Activated T-cell treated with anti-CD3 and anti-CD28 coated beads, Interleukin-2, amount 50 U/mL, for 24 hours (primary cell): ENCODE measurements at regions not wholly inside any gene's neighbourhood (a gene's known extent, or its start where the extent isn't known, plus 50 kb on each side); places are given as distances from the start of the nearest gene placed in this dataset.
"Not testable (repeated sequence)": the region's sequence is repeated elsewhere in the genome, so short reads cannot be mapped to it uniquely, and the experiment has no call there.

ENCODE experiments used
- DNase-seq: peaks from one replicate; pipeline ENCODE4 v3.0.0-alpha.2; 2020
- H3K27ac Mint-ChIP-seq: 2 replicates; pipeline ENCODE4 v1.8.0; 2020; ENCODE audit warnings: mild to moderate bottlenecking, mixed read lengths
- H3K27me3 Mint-ChIP-seq: 2 replicates; pipeline ENCODE4 v1.8.0; 2020; ENCODE audit warnings: mixed read lengths
- H3K36me3 Mint-ChIP-seq: 2 replicates; pipeline ENCODE4 v1.8.0; 2020; ENCODE audit warnings: low read depth, mixed read lengths
- H3K4me1 Mint-ChIP-seq: 2 replicates; pipeline ENCODE4 v1.8.0; 2020; ENCODE audit warnings: low read depth, mixed read lengths
- H3K4me3 Mint-ChIP-seq: 2 replicates; pipeline ENCODE4 v1.8.0; 2020; ENCODE audit warnings: mild to moderate bottlenecking, moderate library complexity, mixed read lengths
- H3K9me3 Mint-ChIP-seq: 2 replicates; pipeline ENCODE4 v1.8.0; 2020; ENCODE audit warnings: mixed read lengths

GRCh38 chr11:98710026-98710425, 310.7 kb upstream of the CNTN5 start:
- DNase-seq: no peak
- Mint-ChIP-seq H3K27me3 (no peaks in the 10 kb centered on the region), H3K4me1 (no peaks in the 10 kb centered on the region), H3K36me3 (no peaks in the 10 kb centered on the region), H3K4me3 (no peak overlapping the region), H3K27ac (no peak overlapping the region), H3K9me3 (peaks cover 20% of the 10 kb centered on the region)

GRCh38 chr11:98710986-98711385, 309.8 kb upstream of the CNTN5 start:
- no peaks in the 10 kb centered on the region for H3K27me3 Mint-ChIP-seq
- H3K9me3 Mint-ChIP-seq: peaks cover 27% of the 10 kb centered on the region
- no peaks in the 10 kb centered on the region for H3K36me3 Mint-ChIP-seq
- H3K27ac Mint-ChIP-seq: no peak overlapping the region
- H3K4me3 Mint-ChIP-seq: no peak overlapping the region
- H3K4me1 Mint-ChIP-seq: no peaks in the 10 kb centered on the region
- DNase-seq: no peak

GRCh38 chr11:98720951-98721350, 299.8 kb upstream of the CNTN5 start:
- no peaks in the 10 kb centered on the region for H3K4me1 Mint-ChIP-seq
- H3K27ac Mint-ChIP-seq: no peak overlapping the region
- DNase-seq: no peak
- H3K27me3 Mint-ChIP-seq: no peaks in the 10 kb centered on the region
- no peak overlapping the region for H3K4me3 Mint-ChIP-seq
- H3K9me3 Mint-ChIP-seq: peaks cover 10% of the 10 kb centered on the region
- H3K36me3 Mint-ChIP-seq: no peaks in the 10 kb centered on the region

GRCh38 chr11:98725471-98725870, 295.3 kb upstream of the CNTN5 start:
- no peak for DNase-seq
- Mint-ChIP-seq H3K4me3 (no peak overlapping the region), H3K27ac (no peak overlapping the region), H3K9me3 (peaks cover 14% of the 10 kb centered on the region), H3K36me3 (no peaks in the 10 kb centered on the region), H3K4me1 (no peaks in the 10 kb centered on the region), H3K27me3 (no peaks in the 10 kb centered on the region)

- Mint-ChIP-seq H3K27ac (no peak overlapping the region), H3K27me3 (no peaks in the 10 kb centered on the region), H3K4me3 (no peak overlapping the region), H3K4me1 (no peaks in the 10 kb centered on the region), H3K9me3 (peaks cover 10% of the 10 kb centered on the region), H3K36me3 (no peaks in the 10 kb centered on the region)
- DNase-seq: no peak
Measured at GRCh38 chr11:98728421-98728820, 292.3 kb upstream of the CNTN5 start.

- no peaks in the 10 kb centered on the region for H3K36me3 Mint-ChIP-seq
- DNase-seq: no peak
- peaks cover 10% of the 10 kb centered on the region for H3K9me3 Mint-ChIP-seq
- H3K4me1 Mint-ChIP-seq: no peaks in the 10 kb centered on the region
- no peaks in the 10 kb centered on the region for H3K27me3 Mint-ChIP-seq
- H3K4me3 Mint-ChIP-seq: no peak overlapping the region
- H3K27ac Mint-ChIP-seq: no peak overlapping the region
Measured at GRCh38 chr11:98729118-98729517, 291.6 kb upstream of the CNTN5 start.

GRCh38 chr11:98732947-98733346, 287.8 kb upstream of the CNTN5 start:
- H3K27me3 Mint-ChIP-seq: no peaks in the 10 kb centered on the region
- no peaks in the 10 kb centered on the region for H3K36me3 Mint-ChIP-seq
- no peak for DNase-seq
- H3K27ac Mint-ChIP-seq: no peak overlapping the region
- no peak overlapping the region for H3K4me3 Mint-ChIP-seq
- H3K4me1 Mint-ChIP-seq: no peaks in the 10 kb centered on the region
- H3K9me3 Mint-ChIP-seq: peaks cover 11% of the 10 kb centered on the region

GRCh38 chr11:98733378-98733777, 287.4 kb upstream of the CNTN5 start:
- H3K27me3 Mint-ChIP-seq, H3K4me3 Mint-ChIP-seq, H3K36me3 Mint-ChIP-seq, DNase-seq, H3K27ac Mint-ChIP-seq, H3K4me1 Mint-ChIP-seq: not testable (repeated sequence)
- H3K9me3 Mint-ChIP-seq: peaks cover 11% of the 10 kb centered on the region

- peaks cover 7% of the 10 kb centered on the region for H3K9me3 Mint-ChIP-seq
- H3K27ac Mint-ChIP-seq: no peak overlapping the region
Measured at GRCh38 chr11:98734686-98735085, 286.1 kb upstream of the CNTN5 start.

GRCh38 chr11:98736833-98737232, 283.9 kb upstream of the CNTN5 start:
- no peak for DNase-seq
- Mint-ChIP-seq H3K9me3 (peaks cover 7% of the 10 kb centered on the region), H3K27me3 (no peaks in the 10 kb centered on the region), H3K4me1 (no peaks in the 10 kb centered on the region), H3K36me3 (no peaks in the 10 kb centered on the region), H3K27ac (no peak overlapping the region), H3K4me3 (no peak overlapping the region)

More at GRCh38 chr11:98734686-98735085, 286.1 kb upstream of the CNTN5 start:
- DNase-seq: no peak
- no peak overlapping the region for H3K4me3 Mint-ChIP-seq
- H3K27me3 Mint-ChIP-seq: no peaks in the 10 kb centered on the region
- H3K36me3 Mint-ChIP-seq: no peaks in the 10 kb centered on the region
- H3K4me1 Mint-ChIP-seq: no peaks in the 10 kb centered on the region

- DNase-seq: no peak
- no peak overlapping the region for H3K27ac Mint-ChIP-seq
- H3K36me3 Mint-ChIP-seq: no peaks in the 10 kb centered on the region
- no peak overlapping the region for H3K4me3 Mint-ChIP-seq
- no peaks in the 10 kb centered on the region for H3K4me1 Mint-ChIP-seq
- H3K27me3 Mint-ChIP-seq: no peaks in the 10 kb centered on the region
- H3K9me3 Mint-ChIP-seq: peaks cover 4% of the 10 kb centered on the region
Measured at GRCh38 chr11:98740321-98740720, 280.4 kb upstream of the CNTN5 start.

GRCh38 chr11:98763446-98763845, 257.3 kb upstream of the CNTN5 start:
- not testable (repeated sequence) for H3K27ac Mint-ChIP-seq, DNase-seq, H3K4me1 Mint-ChIP-seq, H3K4me3 Mint-ChIP-seq, H3K27me3 Mint-ChIP-seq, H3K36me3 Mint-ChIP-seq
- peaks cover 13% of the 10 kb centered on the region for H3K9me3 Mint-ChIP-seq

- no peak for DNase-seq
- Mint-ChIP-seq H3K36me3 (no peaks in the 10 kb centered on the region), H3K27ac (no peak overlapping the region), H3K27me3 (no peaks in the 10 kb centered on the region), H3K4me1 (no peaks in the 10 kb centered on the region), H3K9me3 (peaks cover 18% of the 10 kb centered on the region), H3K4me3 (no peak overlapping the region)
Measured at GRCh38 chr11:98766903-98767302, 253.8 kb upstream of the CNTN5 start.

- peaks cover 18% of the 10 kb centered on the region for H3K9me3 Mint-ChIP-seq
- H3K36me3 Mint-ChIP-seq, H3K4me3 Mint-ChIP-seq, H3K27me3 Mint-ChIP-seq, H3K4me1 Mint-ChIP-seq, DNase-seq, H3K27ac Mint-ChIP-seq: not testable (repeated sequence)
Measured at GRCh38 chr11:98770046-98770445, 250.7 kb upstream of the CNTN5 start.

- no peak overlapping the region for H3K27ac Mint-ChIP-seq
- no peaks in the 10 kb centered on the region for H3K36me3 Mint-ChIP-seq
- no peaks in the 10 kb centered on the region for H3K4me1 Mint-ChIP-seq
- H3K27me3 Mint-ChIP-seq: no peaks in the 10 kb centered on the region
- H3K4me3 Mint-ChIP-seq: no peak overlapping the region
- no peak for DNase-seq
- H3K9me3 Mint-ChIP-seq: peaks cover 18% of the 10 kb centered on the region
Measured at GRCh38 chr11:98771791-98772190, 249.0 kb upstream of the CNTN5 start.

GRCh38 chr11:98772893-98773292, 247.9 kb upstream of the CNTN5 start:
- Mint-ChIP-seq H3K36me3 (no peaks in the 10 kb centered on the region), H3K4me3 (no peak overlapping the region), H3K27ac (no peak overlapping the region), H3K9me3 (peaks cover 16% of the 10 kb centered on the region), H3K4me1 (no peaks in the 10 kb centered on the region), H3K27me3 (no peaks in the 10 kb centered on the region)
- DNase-seq: no peak
